ENCODE measurements at regions not wholly inside any gene's neighbourhood (a gene's known extent, or its start where the extent isn't known, plus 50 kb on each side); places are given as distances from the start of the nearest gene placed in this dataset.

DNA sequence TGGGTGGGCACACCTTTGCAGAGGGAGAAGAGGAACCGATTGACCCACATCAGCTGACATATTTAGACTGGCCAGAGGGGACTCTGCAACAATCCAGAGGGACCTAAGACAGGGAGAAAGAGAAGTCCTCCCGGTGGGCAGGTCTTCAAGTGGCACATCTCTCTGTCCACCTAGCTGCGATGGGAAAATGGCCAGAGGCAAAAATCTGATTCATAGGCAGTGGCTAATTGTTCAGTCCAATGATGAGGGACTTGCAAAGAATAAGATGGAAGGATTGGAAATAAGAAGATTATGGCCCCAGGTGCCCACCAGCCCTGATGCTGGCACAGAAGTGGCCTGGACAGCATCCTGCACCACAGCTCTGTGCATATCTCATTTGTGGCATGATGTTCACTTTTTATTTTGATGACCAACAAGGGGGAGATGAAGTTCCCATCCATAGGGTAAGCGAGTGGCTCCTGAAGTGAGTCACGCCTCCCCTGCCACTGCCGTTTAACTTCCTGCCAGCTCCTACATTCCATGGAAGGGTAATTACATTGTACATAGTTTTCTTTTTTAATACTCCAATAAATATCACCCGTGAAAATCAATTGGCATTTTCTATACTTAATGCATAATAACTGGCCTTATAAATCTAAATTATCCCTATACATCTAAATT lies 659.6 kb downstream of the MATN1 start:
- no peak for FAIRE-seq

DNA sequence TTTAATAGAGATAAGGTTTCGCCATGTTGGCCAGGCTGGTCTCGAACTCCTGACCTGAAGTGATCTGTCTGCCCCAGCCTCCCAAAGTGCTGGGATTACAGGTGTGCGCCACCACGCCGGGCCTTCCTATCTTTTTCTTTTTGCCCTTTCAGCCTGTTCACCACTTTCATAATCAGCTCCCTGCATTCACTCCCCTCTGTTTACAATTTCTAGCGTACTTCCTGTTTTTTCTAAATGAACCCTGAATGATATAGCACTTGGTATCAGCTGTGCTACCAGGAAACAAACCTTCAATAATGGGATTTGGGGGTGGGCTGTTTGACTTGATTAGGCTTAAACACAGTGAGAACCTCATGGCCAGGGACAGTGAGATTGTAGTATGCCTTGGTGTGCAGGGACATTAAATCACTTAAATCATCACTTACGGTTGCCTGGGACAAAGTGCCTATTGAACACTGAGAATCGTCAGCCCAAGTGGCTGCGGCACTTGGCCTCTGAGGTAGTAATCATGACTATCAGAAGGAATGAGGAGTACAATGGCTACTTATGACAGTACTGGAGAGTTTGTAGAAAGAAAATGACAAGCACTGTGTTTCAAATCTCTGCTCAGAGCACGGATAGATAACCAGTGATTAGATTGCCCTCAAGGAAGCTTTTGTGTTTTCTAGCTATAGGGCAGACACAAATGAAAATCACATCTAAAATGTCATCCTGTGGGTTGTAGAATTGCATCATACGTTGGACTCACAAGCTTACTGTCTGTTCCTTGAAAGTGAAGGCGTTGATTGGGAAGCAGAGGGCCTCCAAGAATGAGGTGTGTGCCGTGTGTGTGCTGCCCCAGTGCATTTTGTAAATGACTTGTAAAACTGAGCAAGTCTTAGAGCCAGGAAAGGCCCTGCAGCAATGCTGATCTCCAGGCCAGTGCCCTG lies 661.8 kb downstream of the MATN1 start:
- FAIRE-seq (no peak), DNase-seq (ENCODE audit: low spot score in 2 of 2) (no peak)

More for the DNA sequence above, 659.6 kb downstream of the MATN1 start:
- DNase-seq (ENCODE audit: low spot score in 2 of 2), result no peak

DNA sequence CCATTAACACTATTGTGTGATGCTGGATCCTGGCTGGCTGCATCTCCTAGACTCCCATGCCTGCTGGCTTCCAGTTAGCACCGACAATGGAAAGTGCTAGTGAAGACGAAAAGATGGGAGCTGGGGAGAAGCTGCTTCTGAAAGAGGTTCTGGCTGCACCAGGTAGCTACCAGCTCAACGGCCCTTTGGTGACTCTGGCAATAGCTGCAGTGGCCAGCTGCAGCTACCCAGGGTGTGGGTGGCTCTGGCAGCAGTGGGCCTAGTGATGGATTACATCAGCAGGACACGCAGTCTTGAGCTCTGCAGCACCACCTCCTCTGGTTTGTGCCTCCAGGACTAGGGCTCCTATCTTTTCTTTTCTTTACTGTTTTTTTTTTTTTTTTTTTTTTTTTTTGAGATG lies 662.6 kb downstream of the MATN1 start:
- DNase-seq (ENCODE audit: low spot score in 2 of 2) (peak in 1 of 2 donors; percentile 36), FAIRE-seq (no peak)

DNA sequence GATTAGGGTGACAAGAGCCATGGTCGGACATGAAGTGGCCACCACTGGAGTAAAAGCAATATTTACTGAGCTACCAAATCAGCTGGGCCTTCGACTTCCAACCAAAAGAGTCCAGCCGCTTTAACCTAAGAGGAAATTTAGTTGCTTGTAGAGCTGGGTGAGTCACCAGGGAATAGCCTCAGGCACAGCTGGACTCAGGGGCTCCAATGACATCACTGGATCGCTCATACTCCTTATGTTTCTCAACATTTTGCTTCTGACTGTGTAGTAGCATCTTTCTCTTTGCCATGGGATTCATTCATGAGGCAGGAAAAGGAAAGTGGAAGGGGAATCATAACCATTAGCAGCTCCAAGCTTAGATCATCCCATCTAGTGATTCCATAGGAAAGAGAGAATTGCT lies 664.4 kb downstream of the MATN1 start:
- FAIRE-seq (no peak), DNase-seq (ENCODE audit: low spot score in 2 of 2) (no peak)

DNA sequence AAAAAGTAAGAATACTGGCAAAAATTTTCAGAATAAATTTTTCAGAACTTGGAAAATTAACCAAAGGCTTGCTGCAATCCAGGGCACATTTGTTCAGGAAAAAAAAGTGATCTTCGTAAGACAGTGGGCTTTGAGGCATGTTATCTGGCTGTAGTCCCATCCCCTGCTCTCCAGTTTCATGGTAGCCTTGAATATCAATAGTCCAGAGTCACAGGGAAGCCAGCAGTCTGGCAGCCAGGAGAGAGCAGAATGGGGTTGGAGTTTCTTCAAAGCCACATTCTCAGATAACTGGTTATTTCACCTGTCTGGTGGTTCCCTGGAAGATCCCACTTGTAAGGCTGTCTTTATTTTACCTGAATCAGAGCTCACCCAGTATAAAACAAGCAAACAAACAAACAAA lies 669.3 kb downstream of the MATN1 start:
- FAIRE-seq (no peak), DNase-seq (ENCODE audit: low spot score in 2 of 2) (no peak)

DNA sequence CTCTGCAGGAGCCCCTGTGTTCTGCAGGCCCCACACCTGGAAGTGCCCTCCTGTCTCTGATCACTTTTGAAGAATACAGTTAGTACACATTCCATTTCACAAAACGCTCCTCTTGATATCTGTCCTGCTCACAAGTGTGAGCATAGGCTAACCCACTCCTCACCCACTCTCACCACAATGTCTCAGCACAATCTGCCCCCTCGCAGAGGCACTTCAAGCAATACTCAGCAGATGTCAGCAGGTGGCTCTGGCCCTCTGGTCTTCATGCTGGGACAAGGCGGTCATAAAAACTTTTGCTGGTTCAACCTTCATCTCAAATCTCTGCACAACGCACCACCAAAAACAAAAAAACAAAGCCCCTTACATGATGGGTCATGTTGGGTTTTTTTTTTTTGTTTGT lies 671.2 kb downstream of the MATN1 start:
- FAIRE-seq (no peak), DNase-seq (ENCODE audit: low spot score in 2 of 2) (no peak)

DNA sequence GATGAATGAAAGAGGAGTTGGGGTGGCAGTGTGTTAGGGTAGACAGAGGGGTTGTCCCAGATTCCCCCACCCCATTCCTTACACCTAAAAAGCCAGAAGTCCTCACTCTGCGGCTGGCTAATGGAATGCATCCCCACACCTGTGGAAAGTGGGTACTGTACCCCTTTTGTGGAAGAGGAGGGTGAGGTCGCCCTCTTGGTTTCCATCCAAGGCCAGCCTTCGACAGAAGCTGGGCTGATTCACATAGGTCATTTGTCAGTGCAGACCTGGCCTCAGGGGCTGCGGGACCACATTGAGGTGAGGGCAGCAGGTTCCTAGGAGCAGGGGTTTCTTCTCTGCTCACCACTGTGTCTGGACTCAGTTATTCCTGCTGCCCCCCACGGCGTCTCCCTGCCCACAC lies 671.6 kb downstream of the MATN1 start:
- DNase-seq (ENCODE audit: low spot score in 2 of 2) (no peak), FAIRE-seq (no peak)

DNA sequence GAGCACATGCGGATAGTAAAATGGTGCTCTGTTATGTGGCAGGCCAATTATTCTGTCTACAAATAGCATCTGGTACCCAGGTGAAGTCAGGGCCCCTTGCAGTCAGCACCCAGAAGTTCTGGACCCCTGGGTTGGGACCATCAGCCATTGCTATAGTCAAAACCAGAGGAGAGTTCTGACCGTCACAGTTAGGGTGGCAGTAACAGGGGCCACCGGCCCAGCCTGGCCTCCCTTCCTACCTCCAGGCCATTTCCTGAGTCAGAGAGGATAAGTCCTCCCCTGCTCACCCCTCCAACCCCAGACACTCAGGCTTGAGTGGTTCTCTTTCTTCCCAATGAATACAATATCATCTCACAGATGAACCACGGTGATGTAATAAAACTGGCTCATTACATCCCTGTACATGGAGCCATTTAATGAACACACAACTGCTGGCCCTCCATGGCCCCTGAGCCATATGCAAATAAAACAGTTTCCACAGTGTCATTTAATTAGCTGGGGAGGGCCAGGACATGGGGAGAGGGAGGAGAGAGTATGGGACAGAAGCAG lies 673.6 kb downstream of the MATN1 start:
- no peak for DNase-seq (ENCODE audit: low spot score in 2 of 2)

DNA sequence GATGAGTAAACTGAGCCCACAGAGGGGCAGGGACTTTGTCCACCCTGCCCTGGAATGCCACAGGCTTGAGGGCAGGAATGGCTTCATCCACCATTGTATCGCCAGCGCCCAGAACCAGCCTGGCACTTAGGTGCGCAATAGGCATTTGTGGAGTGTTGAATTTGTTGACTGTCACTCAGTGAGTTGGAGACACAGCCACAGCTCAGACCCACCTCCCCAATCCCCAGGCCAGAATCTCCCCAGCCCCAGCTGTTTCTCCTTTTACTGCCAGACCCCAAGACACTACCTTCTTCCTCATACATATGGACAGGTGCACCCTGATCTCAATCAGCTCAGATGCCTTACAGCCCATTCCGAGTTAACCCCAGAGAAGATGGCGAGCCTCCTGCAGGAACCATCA lies 674.5 kb downstream of the MATN1 start:
- no peak for FAIRE-seq
- no peak for DNase-seq (ENCODE audit: low spot score in 2 of 2)

More for the DNA sequence above, 673.6 kb downstream of the MATN1 start:
- no peak for FAIRE-seq

DNA sequence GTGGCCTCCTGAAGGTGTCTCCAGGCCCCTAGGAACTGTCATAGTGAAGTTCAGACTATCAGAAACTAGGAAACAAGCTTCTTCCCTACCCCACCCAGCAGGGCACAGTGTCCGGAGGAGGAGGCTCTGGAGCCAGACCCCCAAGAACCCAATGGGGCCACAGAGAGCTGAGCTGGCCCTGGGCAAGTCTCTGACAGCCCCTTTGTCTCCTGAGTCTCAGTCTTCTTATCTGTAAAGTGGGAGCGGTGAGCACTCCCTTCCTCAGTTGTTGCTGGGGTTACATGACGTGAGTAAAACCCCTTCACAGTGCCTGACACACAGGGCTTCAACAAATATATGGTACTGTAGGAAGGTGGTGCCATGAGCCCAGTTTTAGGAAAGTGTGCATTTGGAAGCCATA lies 675.8 kb downstream of the MATN1 start:
- DNase-seq (ENCODE audit: low spot score in 2 of 2) (no peak), FAIRE-seq (no peak)

DNA sequence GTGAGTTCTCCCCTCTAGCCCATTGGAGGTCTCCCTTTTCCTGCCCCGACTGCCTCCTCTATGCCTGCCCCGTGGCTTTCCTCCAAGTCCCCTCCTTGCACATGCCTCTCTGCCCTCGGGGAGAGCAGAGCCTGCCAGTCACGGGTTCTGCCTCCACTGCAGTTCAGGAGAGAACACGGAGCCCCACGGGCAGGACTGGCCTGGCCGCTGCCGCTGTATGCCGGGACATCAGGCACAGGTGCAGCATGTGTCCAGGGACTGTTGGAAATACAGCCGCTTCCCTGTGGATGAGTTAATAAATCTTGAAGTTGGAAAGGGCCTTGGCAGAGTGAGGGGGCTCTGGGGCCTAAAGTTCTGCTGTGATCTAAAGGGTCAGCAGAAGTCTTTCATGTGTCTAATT lies 676.6 kb downstream of the MATN1 start:
- DNase-seq (ENCODE audit: low spot score in 2 of 2), result no peak
- no peak for FAIRE-seq

DNA sequence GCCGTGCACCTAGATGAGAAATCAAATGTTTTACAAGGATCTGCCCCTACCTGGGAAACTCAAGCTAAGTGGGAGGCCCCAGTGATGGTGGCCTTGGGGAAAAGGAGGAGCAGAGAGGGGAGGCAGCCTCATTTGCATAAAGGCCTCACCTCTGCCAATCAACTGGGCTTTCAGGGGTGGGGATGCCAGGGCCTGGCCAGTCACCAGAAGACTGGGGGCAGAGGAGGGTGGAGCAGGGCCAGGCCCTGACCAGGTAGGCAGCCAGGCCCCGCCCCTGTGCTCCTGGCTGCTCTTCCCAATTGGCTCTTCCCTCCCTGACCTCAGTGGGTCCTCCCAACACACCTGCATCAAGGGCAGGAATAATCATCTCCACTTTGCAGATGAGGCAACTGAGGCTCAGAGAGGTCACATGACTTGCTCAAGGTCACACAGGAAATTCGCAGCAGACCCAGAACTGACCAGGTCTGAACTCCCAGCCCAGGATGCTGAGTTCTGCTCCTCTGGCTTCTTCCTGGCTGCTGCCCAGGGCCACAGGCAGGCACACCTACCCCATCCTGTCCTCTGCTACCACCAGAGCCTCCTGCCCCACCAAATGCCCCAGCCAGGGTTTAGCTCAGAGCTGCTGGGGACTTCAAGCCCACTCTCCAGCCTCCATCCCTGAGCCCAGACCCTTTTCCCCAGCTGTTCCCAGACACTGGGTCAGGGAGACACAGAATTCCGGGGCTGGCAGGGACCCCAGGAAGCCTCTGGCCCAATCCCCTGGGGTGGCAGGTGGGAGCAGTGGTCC lies 677.9 kb downstream of the MATN1 start:
- no peak for FAIRE-seq
- DNase-seq (ENCODE audit: low spot score in 2 of 2), result no peak

DNA sequence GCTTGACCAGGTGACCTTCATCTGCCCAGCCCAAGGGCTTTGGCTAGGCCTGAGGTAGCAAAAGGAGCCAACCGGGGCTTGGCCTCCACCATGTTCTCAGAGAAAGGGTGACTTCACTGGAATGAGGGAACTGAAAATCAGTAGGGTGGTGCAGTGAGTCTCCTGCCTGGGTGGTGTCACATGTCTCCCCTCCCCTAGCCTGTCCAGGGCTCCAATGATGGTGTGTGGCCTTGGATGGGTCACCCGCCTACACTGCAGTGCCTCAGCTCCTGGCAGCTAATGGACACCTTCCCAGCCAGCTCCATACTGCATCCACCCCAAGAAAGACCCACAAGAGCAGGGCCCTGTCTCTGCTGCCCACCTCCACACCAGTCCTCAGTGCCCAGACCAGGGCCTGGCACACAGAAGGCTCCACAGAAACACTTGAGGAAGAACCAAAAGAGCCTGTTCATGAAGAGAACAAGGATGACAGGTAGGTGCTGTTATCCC lies 678.7 kb downstream of the MATN1 start:
- FAIRE-seq, result no peak
- DNase-seq (ENCODE audit: low spot score in 2 of 2), result no peak

DNA sequence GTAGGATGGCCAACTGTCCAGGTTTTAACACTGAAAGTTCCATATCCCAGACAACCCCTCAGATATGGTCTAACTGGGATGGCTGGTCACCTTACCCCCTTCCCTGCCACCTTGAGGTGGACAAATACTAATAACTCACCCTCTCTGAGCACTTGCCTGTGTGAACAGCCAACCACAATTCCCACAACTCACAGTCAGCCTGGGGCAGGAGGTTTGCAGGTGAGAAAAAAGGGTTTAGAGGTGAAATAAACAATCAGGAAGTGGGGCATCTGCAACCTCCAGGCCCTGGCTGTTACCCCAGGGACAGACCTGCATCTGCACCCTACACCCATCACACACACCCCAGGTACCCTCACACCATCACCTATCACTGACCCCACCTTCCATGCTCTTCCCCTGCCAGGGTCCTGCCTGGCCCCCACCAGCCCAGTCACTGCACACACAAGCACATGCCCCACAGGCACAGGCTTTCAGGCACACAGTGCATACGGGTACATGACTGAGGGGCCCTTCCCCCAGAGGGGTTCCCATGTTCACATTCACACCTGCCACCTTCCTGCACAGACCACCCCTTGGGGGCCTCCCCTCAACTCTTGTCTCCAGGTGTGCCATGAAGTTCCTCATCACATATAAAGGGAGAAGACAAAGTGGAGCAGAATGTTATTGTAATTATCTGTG lies 679.5 kb downstream of the MATN1 start:
- DNase-seq (ENCODE audit: low spot score in 2 of 2) (no peak), FAIRE-seq (no peak)

DNA sequence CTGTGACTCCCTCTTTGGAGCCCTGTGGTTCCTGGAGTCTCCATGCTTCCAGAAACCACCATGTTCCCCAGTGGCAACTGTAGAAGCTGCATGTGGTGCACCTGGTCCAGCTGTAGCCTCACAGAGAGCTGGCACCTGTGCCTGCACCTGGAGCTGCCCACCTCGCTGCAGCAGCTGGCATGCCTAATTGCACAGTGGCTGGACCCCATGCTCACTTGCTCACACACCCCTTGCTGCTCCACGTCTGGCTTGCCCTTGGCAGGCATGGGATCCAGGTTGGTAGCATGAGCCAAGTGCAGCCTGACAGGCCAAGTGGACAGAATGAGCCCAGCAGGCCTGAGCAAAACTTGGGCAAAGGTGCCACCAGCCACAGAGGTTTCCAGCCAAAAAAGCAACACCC lies 680.1 kb downstream of the MATN1 start:
- FAIRE-seq, result no peak

DNA sequence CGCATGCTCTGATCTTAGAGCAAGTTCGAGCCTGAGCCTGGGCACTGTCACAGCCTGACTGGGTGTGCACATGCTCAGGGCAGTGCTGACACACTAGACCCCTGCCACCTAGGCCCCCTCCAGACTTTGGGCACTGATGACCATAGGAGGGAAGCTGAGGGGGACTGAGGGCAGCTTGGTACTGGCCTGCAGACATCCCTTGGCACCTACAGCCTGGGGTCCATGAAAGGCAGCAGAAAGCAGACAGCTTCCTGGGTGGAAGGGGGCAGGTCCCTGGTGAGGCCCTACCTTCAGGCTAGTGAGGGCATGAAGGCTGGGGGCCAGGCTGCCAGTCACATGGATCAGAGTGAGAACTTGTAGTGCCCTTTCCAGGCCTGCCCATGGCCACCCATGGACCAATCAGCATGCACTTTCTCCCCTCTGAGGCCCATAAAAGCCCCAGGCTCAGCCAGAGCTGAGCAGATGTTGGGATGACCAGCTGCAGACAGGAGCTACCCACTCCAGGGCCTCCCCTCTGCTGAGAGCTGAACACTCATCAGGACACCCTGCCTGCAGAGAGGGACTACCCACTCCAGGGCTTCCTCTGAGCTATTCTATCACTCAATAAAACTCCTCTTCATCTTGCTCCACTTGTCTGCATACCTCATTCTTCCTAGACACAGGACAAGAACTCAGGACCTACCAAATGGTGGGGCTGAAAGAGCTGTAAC lies 680.8 kb downstream of the MATN1 start:
- no peak for FAIRE-seq
- DNase-seq (ENCODE audit: low spot score in 2 of 2), result no peak

More for the DNA sequence above, 680.1 kb downstream of the MATN1 start:
- no peak for DNase-seq (ENCODE audit: low spot score in 2 of 2)

DNA sequence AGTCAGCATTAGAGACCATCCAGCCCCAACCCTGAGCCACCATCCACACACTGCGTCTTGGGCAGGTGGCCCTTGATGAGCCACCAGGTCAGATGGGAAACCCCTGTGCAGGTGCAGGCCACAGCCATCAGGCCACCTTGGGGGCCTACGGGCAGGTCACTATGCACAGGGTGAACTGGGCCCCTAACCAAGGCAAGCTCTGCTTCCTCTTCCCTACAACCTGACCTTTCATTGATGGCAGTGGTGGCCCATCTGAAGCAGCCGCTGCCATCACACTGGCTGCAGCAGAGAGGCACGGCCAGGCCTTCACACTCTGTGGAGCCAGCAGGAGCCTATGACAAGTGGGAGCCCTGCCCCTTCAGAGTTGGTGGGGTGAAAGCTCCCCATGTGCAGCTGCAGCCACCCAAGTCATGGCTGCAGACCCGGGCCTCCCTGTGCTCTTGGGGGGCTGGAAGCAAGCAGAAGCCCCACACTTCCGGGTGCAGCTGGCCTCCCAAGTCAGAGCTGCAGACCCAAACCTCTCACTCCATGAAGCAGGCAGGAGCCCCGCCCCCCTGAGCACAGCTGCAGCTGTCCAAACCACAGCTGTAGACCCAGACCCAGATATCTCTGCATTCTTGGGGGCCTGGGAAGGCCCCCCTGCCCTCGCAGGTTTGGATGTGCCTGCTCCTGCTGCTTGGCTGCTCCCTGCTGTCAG lies 681.5 kb downstream of the MATN1 start:
- no peak for DNase-seq (ENCODE audit: low spot score in 2 of 2)
- FAIRE-seq, result no peak

DNA sequence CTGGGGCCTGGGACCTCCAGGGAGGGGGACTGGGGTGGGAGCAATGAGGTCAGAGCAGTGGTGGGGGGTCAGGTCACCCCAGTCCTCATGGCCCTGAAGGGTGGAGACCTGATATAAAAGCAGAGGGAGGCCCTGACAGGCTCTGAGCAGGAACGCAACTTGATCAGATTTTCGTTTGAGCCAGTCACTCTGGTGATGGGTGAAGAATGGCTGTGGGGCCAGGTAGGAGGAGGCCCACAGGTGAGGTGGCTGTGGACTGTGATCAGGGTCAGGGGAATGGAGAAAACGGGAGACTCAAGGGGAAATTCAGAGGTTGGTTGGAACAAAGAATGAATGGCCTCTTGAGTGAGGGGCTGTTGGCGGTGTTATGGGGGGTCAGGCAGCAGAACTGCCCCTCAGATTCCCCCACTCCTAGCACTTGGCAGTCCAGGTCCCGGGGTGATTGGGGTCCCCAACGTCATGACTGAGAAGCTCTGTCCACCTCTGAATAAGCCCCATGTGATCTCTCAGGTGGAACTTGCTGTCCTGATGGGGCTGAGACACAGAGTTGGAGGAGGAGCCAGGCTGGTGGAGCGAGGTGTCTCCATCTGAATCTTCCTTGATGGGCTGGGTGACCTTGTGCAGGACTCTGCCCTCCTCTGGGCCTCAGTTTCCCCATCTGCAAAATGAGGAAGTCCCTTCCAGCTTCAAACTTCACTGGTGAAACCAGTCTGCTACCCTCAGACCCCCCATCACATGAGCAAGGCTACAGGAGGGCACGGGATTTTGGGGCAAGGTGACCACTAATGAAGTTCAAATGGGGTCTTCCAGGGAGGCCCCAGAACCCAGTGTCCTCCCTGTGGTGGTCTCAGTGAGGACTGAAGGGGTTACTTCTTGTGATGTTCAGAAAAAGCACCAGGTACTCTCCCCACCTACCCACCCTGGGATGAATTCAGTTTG lies 683.0 kb downstream of the MATN1 start:
- FAIRE-seq, result no peak
- DNase-seq (ENCODE audit: low spot score in 2 of 2), result no peak

All from frontal cortex (tissue), 3 donors.